Hippocampal formation (tissue), 2 donors: ENCODE measurements at regions not wholly inside any gene's neighbourhood (a gene's known extent, or its start where the extent isn't known, plus 50 kb on each side); places are given as distances from the start of the nearest gene placed in this dataset.
"Not testable (repeated sequence)": the region's sequence is repeated elsewhere in the genome, so short reads cannot be mapped to it uniquely, and the experiment has no call there.

Experiments used
- DNase-seq, 2 donors: peaks; one replicate each; lab custom pipeline; 2025; lab: John Stamatoyannopoulos, UW

DNA sequence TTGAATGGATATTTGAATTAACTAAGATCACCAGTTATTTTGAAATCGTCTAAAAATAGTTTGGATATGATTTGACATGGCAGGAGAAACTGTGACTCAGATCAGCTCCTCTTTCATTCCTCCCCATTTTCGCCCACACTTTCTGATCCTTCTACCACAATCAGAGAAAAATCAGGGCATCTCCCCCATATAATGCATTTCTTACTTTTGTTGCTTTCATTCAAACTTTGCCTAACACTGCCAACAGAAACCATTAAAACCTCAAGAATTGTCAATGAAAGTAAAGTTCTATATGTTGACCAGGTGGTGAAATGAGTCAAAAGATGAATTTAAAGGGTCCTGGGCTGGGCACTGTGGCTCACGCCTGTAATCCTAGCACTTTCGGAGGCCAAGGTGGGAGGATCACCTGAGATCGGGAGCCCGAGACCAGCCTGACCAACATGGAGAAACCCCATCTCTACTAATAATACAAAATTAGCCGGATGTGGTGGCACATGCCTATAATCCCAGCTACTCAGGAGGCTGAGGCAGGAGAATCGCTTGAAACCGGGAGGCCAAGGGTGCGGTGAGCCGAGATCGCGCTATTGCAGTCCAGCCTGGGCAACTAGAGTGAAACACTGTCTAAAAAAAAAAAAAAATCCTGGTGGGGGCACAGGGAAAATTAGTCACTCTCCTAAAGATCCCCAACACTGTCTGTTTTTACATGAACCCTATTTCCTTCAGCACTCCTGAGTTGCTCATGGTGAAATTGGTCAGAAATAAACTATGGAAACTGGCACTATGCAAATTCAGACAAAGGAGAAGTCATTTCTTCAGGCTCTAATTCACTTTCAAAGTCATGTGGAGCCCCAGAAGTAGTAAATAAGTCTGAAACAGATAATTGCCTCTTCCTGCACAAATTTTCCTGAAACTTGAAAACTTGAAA, 122.8 kb upstream of the NOCT start:
- no peak for DNase-seq

DNA sequence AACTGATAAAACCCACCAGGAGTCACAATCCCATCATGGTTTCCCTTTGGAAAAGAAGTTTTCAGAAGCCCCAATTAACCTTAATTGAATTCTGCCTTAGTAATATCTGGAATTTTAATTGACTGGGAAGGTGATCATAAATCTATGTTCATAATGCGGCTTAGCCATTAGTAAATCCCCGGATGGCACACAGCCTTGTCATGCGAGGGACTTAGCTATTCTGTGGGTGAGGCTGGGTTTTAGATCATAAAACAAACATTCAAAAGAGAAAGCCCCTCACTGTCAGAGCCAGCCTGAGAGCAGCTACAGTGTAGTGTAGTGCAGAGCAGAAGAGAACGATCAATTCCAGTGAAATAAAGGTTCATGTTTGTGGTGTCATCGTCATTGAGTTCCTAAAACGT, 124.0 kb upstream of the NOCT start:
- no peak for DNase-seq

GRCh38 chr4:138890891-138891570, 124.5 kb upstream of the NOCT start:
- DNase-seq = no peak

DNA sequence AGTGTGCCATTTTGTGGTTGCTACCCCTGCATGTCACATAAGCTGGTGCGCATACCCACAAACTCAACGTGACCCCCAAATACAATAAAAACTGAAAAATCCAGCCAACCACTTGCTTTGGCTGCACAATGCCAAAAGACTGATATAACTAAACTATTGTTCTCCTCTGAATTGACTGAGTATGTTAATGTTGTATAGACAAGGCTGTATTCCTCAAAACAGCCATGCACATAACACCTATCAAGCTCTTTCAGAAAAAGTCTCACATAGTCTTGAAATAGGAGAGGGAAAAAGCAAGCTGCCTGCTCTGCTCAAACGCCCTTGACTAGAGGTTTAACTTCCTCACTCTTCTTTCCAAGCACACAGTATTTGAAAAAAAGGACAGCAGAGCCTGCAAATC, 126.4 kb upstream of the NOCT start:
- peak in 1 of 2 donors; percentile 20 for DNase-seq

DNA sequence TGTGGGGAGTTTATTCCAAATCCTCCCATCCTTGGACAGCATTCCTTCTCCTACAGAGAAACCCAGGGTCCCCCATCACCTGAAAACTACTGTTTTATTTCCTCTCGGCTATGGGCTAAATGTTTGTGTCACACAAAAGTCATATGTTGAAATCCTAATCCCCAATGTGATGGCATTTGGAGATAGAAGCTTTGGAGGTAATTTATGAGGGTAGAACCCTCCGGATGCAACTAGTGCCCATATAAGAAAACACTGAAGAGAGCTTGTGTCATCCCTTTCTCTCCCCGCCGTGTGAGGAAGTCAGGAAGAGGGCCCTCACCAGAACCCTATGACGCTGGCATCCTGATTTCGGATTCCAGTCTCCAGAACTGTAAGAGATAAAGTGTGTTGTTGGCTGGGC, 127.8 kb upstream of the NOCT start:
- no peak for DNase-seq

DNA sequence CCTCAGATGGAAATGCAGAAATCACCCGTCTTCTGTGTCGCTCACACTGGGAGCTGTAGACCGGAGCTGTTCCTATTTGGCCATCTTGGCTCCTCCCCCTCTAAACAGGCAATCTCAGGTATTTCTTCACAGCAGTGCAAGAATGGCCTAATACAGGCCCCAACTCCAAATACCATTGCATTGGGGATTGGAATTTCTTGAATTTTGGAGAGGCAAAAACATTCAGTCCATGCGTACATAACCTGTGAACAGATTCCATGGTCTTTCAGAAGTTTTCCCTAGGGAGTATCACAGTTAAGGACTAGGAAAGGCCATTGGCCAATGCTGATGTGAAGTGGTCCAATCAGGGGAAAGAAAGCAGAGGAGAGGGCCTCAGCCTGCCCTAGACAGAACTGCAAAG, 128.2 kb upstream of the NOCT start:
- DNase-seq = no peak

DNA sequence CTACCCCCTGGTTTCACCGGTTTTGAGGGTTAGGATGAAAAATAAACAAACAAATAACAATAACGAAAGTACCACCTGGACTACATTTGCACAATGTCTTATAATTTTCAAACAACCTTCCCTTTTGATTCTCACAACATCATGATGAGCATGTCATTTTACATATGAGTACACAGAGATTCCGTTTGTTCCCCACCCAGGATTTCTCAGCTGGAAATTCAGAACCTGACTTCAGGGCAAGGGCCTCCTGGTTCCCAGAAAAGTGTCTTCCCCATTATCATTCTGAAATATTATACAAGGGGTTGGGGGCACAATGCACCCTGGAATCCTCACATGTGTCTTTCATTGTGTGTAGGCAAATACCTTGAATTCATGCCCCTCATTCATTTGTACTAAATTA, 135.8 kb upstream of the NOCT start:
- DNase-seq = no peak

GRCh38 chr4:138875891-138876608, 139.5 kb upstream of the NOCT start:
- no peak for DNase-seq

GRCh38 chr4:138871555-138871875, 144.1 kb upstream of the NOCT start:
- no peak for DNase-seq

- peak; percentile 56 to 90 for DNase-seq
These were observed 144.6 kb upstream of the NOCT start for GRCh38 chr4:138870737-138871554.

DNA sequence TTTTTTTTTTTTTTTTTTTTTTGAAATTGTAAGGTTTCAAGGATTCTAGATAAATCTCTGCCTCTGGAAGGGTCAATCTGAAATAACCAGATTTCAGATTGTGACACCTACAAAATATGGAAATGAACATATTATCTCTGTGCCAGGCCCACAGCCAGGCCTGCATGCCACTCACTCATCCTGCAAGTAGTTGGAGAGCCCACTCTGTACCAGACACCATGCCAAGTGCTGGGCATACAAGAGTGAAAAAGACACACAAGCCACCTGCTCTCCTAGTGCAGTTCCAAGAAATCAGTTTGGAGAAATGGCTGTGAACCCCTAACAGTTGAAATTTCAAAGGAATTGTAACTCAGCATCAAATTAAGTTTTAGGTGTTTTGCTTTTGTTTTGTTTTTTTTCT, 145.9 kb upstream of the NOCT start:
- no peak for DNase-seq

DNA sequence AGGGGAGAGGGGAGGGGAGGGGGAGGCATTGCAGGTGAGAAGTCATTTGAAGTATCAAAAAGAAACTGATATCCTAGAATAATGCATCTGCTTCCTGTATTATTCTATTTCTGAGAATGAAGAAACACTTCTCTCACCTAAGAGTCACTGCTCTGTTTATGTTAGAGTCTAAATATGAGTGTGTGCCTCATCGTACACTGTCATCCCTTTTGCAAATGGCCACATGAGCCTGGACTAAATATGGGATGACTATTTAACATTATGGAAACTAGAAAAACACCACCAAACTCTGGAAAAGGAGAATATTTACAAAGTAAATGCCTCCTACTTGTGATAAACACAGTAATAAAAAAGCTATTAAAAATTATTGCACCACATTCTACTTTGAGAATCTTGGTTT, 146.4 kb upstream of the NOCT start:
- no peak for DNase-seq

- DNase-seq = no peak
These were observed 147.0 kb upstream of the NOCT start for GRCh38 chr4:138868562-138868961.

- DNase-seq = no peak
These were observed 148.2 kb upstream of the NOCT start for GRCh38 chr4:138867404-138867803.

DNA sequence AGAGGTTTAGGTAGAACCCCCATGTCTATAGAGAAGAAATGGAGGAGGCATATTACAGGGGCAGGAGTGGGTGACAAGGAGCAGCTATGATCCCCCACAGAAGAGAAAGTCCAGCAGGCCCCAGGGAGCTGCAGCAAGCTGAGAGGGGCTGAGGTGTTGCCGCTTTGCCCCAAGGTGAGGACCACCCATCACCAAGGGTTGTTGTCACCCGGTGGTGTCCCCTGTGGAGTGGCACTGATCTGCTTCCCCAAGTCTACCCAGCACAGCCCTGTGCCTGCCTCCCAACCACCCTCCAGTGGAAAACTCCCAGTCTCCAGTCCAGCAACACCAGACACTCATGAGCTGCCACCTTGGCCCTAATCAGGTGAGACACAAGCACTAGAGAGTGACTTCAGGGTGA, 149.3 kb upstream of the NOCT start:
- DNase-seq = no peak

DNA sequence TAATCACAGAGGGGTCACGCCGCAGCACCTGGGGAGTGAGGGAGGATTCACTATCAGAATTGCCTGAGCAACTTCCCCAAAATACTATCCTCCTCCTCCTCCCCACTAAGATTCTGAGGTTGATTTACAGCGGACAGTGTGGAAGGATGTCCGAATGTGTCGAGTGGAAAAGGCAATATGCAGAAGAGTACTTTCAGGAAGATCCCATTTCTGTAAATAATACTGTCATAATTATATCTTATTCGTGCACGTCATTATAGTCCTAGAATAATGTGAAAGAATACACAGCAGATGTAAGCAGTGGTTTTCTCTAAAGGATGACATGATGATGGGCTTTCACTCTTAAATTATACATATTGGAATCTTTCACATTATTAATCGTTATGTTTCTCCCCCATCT, 149.8 kb upstream of the NOCT start:
- no peak for DNase-seq

DNA sequence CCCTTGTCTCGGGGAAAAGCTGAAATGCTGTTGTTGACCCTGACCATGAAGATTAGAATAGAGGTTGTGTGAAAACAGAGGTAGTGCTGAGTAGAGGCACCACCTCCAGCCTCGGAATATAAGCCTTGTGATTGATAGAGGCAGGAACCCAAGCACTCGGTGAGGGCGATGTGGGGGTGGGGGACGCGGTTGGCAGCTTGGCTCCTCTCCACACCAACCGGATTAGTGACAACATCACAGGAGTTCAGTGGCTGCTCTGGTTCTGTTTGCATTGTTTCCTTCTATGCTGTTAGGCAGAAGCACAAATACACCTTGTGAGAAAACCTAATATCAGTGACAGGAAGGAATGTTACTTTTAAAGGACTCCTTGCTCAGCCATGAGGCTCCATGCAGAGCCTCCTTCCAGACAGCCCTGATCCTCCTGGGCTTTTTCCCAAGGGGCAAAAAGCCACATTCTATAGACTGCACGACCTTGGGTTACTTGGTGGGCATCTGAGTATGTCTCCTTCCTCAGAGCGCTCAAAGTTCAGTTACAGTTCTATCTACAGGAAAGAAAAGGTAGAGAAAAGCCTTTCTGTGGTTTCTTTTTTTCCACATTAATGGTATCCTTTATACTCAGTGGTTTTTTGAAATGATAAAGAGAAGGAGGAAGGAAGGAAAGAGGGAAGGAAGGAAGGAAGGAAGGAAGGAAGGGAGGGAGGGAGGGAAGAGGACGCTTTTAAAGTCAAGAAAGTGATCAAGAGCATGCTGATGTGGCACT, 150.4 kb upstream of the NOCT start:
- no peak for DNase-seq

GRCh38 chr4:138863160-138863559, 152.4 kb upstream of the NOCT start:
- DNase-seq = no peak

- no peak for DNase-seq
These were observed 154.4 kb upstream of the NOCT start for GRCh38 chr4:138861135-138861534.

DNA sequence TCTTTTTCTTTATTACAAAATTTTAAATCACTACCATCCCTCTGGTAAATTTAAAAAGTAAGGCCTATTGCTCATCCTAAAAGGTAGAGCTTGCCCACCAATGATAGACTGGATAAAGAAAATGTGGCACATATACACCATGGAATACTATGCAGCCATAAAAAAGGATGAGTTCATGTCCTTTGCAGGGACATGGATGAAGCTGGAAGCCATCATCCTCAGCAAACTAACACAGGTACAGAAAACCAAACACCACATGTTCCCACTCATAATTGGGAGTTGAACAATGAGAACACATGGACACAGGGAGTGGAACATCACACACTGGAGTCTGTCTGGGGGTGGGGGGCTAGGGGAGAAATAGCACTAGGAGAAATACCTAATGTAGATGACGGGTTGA, 155.2 kb upstream of the NOCT start:
- not testable (repeated sequence) for DNase-seq

DNA sequence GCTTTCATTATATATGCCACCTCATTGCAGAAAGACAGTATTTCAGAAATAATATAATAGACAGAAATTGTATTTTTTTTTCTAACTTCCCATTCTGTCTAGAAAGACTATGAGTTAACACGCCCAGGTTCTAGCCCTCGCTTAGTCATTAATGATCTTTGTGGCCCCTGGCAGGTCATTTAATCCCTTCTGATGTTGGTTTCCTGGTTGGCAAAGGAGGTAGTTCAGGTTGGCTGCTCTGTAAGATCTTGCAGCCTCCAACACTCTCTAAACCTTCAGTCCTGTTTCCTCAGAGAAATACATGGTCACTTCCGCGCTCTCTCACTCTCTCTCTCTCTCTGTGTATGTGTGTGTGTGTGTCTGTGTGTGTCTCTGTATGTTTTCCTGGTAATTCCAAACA, 156.3 kb upstream of the NOCT start:
- DNase-seq = no peak
